ENCODE measurements at regions not wholly inside any gene's neighbourhood (a gene's known extent, or its start where the extent isn't known, plus 50 kb on each side); places are given as distances from the start of the nearest gene placed in this dataset.

GRCh38 chr3:168266335-168266734 lies 170.6 kb upstream of the GOLIM4 start:
- no peak for DNase-seq (ENCODE audit: low read depth in 4 of 4, low spot score in 1 of 4)

DNA sequence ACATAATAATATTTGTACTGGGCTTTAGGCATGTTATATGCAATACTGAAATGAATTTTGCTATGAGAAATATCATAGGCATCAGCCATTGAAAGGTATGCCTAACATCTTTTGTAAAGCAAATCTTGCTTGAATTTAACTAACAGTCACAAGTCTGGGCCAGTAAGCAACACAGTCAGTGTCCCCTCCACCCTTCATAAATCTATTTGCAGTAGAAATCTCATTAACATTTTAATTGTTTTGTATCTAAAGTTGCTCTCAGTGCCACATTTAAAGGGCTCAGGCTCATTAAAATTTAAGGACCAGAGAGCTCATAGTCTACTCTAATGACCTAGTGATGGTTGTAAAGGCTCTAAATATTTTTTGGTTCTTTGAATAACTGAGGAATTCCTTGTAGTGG lies 167.2 kb upstream of the GOLIM4 start:
- no peak for DNase-seq (ENCODE audit: low read depth in 4 of 4, low spot score in 1 of 4)

DNA sequence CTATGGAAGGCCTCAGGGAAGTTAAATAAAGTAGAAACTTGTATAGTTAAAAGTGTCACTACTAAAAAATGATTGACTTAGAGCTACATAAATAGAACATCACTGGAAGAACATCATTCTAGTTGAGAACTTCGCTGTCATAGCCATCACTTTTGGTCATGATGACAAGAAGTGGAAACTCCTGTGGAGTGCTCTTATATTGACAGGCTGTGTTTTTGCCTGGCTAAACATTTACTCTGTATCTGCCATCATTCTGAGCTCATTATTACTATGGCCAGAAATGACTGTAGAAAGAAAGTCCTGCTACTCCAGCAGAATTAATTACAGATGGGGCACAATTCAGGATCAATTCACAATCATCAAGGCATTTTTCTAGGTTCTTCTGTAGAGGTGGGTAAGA lies 165.1 kb upstream of the GOLIM4 start:
- no peak for DNase-seq (ENCODE audit: low read depth in 4 of 4, low spot score in 1 of 4)

- no peak for DNase-seq (ENCODE audit: low read depth in 4 of 4, low spot score in 1 of 4)
Measured at GRCh38 chr3:168251371-168251770, 155.6 kb upstream of the GOLIM4 start.

- no peak for DNase-seq (ENCODE audit: low read depth in 4 of 4, low spot score in 1 of 4)
Measured at GRCh38 chr3:168250415-168250861, 154.7 kb upstream of the GOLIM4 start.

DNA sequence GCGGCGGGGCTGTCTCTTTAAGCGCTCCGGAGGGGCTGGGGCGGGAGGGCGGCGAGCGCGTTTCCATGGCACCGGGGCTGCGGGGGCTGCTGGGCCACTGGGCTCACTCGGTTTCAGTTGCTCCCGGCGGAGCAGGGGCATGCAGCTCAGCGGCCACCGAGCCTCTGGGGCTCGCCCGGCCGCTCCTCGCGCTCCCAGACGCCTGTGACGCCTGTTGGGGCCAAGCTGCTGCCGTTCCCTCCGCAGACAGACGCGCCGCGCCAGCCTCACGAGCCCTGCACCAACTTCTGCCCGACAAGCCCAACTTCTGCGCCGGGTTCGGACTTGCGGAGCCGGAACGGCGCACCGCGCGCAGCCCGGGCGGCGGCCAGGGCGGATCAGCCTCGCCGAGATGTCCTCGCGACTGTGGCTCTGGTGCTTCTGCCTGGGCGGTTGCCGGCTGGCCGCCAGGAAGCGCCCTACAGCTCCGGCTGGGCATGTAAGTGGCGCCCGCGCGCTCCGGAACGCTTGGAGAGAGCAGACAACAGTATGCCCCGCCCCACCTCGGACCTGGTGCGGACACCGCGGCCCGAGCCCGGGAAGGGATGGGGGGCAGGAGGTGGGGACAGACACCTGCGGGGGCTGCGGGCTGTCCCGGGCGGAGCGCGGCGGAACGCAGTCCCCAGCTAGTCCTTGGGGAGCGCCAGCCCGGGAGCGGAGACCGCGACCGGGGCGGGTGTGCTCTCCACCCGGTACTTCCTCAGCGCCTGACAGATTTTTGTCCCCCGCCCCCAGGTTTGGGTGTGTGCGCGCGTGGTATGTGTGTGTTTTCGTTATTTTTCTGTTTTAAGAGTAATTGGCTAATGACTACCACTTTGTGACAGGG lies 154.1 kb upstream of the GOLIM4 start:
- DNase-seq (ENCODE audit: low read depth in 4 of 4, low spot score in 1 of 4), result no peak

DNA sequence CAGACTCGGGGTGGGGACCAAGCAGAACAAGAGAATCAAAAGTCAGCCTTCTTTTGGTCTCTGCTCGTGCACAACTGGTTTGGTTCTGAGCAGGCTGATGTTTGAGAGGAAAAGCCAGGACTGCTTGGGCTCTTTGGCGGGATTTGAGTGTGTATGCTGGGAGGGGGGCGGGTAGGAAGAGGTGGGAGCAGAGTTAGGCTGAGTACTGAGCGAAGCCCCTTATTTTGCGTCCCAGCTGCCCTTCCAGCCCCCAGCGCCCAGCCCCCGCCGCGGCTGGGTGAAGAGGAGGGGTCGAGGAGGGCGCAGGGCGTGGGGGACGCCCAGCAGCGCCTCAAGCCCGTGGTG lies 153.5 kb upstream of the GOLIM4 start:
- no peak for DNase-seq (ENCODE audit: low read depth in 4 of 4, low spot score in 1 of 4)

DNA sequence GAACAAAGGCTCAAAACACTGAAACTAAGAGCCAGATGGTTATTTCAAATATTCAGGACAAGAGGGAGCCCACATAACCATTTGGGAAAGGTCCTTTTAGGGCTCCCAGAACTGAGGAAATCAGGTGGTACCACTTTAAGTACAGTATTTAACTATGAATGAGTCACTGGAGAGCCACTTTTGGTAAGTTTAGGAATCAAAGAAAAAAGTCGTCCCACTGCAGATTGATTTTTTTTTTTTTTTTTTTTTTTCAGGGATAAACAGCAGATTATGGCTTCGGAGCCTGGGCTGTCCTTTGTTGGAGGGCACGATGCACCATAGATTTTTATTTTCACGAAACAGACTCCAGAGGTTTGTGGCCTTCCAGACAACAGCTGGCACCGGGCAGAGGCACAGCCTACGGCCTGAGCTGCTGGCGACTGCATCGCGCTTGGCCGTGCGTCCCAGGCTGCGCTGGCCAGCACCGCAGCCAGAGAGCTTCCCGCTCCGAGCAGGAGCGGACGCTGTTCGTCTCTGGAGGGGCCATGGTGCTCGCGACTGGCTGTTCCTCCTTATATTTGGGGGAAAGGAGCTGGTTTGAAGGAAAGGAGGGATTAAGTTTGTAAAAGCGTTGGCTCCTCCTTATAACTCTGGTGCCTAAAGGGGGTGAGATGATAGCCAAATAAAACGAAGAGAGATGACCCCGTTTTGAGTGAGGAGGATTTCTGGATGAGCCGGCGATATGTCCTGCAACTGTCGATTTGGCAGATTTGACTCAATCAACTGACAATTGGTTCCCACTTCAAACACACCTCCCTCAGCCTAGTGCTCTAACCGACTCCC lies 152.9 kb upstream of the GOLIM4 start:
- DNase-seq (ENCODE audit: low read depth in 4 of 4, low spot score in 1 of 4), result no peak

DNA sequence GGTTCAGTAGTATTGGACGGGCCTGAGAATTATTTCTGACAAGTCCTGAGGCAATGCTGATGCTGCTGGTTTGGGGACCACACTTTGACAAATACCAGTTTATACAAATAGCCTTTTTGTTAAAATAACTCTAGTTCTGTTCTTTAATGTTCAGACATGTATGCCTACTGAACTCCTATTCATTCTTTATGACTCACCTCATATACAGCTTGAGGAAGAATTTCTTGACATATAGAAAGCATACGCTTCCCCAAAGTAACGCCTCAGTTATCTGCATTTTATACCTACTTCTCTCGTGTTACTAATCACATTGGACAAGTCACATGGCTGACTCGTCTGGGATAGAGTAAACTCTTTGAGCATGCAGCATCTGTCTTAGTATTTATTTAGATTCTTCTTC lies 145.4 kb upstream of the GOLIM4 start:
- DNase-seq (ENCODE audit: low read depth in 4 of 4, low spot score in 1 of 4), result no peak

DNA sequence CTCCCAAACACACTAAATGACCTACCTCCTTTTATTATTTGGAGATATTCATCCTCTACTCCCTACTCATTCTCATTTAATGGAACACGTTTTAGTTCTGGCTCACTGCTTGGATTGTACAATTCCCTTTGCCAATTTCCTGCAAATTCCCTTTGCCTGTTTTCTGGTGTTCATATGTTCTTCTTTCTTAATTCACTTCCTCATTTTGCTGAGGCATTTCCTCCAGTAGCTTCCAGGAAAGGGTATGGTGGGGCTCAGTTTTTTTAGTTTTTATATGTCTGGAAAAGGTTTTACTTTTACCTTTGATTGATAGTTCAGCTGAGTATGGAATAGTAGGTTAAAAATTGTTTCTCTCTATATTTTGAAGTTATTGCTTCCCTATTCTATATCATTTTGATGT lies 143.6 kb upstream of the GOLIM4 start:
- no peak for DNase-seq (ENCODE audit: low read depth in 4 of 4, low spot score in 1 of 4)

DNA sequence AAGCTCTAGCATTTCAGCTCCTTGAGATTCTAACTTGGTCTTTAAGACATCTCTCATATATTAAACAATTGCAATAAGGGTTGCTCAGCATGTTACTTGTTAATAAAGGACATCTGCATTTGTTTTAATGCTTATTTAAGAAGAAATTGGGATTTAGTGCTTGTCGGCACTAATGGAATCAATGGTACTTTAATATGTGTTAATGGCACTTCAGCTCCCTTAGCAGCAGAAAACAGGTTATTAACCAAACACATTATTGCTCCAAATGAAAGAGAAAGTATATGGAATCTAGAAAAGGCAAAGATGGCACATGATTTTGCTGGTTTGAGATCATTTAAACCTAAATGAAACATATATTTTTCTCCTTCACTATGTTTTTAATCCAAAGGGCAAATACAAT lies 137.3 kb upstream of the GOLIM4 start:
- DNase-seq (ENCODE audit: low read depth in 4 of 4, low spot score in 1 of 4), result no peak

GRCh38 chr3:168223085-168223484 lies 127.4 kb upstream of the GOLIM4 start:
- DNase-seq (ENCODE audit: low read depth in 4 of 4, low spot score in 1 of 4), result no peak

GRCh38 chr3:168220556-168220955 lies 124.8 kb upstream of the GOLIM4 start:
- no peak for DNase-seq (ENCODE audit: low read depth in 4 of 4, low spot score in 1 of 4)

GRCh38 chr3:168219530-168219929 lies 123.8 kb upstream of the GOLIM4 start:
- no peak for DNase-seq (ENCODE audit: low read depth in 4 of 4, low spot score in 1 of 4)

GRCh38 chr3:168218600-168218999 lies 122.9 kb upstream of the GOLIM4 start:
- no peak for DNase-seq (ENCODE audit: low read depth in 4 of 4, low spot score in 1 of 4)

GRCh38 chr3:168216851-168217250 lies 121.1 kb upstream of the GOLIM4 start:
- no peak for DNase-seq (ENCODE audit: low read depth in 4 of 4, low spot score in 1 of 4)

DNA sequence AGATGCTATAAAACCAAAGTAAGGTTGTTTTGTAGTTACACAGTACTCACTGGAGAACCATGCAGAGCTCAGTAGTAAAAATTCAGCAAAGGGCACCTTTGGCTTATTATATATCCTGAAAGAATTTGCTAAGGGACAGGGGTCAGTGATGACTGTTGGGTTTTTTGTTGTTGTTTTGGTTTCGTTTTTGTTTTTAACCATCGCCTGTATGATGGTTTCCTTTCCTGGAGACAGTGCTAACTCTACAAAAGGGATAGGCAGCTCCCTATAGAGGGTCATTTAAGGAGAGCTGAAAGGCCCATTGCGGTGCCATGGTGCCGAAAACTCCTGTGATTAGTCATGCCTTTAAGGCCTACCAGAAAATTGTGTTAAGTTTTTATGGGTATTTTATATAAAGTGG lies 118.2 kb upstream of the GOLIM4 start:
- no peak for DNase-seq (ENCODE audit: low read depth in 4 of 4, low spot score in 1 of 4)

GRCh38 chr3:168212664-168213285 lies 117.1 kb upstream of the GOLIM4 start:
- no peak for DNase-seq (ENCODE audit: low read depth in 4 of 4, low spot score in 1 of 4)

DNA sequence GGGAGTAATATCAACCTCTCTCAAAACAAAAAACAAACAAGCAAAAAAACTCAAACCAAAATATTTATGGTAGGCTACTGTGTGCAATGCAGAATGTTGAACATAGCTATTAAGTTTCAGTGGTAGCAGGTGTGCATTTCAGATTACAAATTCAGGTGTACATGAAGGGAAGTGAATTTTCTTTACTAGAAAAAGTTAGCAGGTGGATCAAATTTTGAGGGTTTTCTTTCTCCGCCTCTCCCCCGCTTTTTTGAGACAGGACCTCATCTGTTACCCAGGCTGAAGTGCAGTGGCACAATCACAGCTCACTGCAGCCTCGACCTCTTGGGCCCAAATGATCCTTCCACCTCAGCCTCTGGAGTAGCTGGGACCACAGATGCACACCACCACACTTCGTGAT lies 109.7 kb upstream of the GOLIM4 start:
- DNase-seq (ENCODE audit: low read depth in 4 of 4, low spot score in 1 of 4), result no peak

GRCh38 chr3:168197162-168197561 lies 101.4 kb upstream of the GOLIM4 start:
- no peak for DNase-seq (ENCODE audit: low read depth in 4 of 4, low spot score in 1 of 4)

DNA sequence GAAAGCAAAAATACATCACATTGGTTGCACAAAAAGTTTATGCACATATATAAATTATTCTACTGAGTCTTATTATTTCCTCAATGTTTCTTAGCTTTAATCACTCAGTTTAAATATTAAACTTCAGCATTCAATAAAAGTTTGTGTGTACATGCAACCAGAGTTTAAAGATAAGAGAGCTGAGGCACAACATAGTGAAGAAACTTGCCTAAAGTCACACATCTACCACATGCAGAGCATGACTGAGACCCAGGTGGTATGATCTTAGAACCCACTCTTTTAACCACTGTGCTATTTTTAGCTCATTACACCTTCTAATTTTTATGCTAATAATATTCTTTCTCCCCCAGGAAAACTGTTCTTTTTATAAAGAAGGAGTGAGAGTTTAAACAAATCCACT lies 96.1 kb upstream of the GOLIM4 start:
- no peak for DNase-seq (ENCODE audit: low read depth in 4 of 4, low spot score in 1 of 4)

- DNase-seq (ENCODE audit: low read depth in 4 of 4, low spot score in 1 of 4), result no peak
Measured at GRCh38 chr3:168187233-168187632, 91.5 kb upstream of the GOLIM4 start.

Data from stimulated activated CD4-positive, alpha-beta T cell treated with anti-CD3 and anti-CD28 coated beads, Interleukin-1b, Interleukin-23, amount 100 ng/mL, for 24 hours (primary cell).